DMS 273 (cell line): ENCODE measurements at regions not wholly inside any gene's neighbourhood (a gene's known extent, or its start where the extent isn't known, plus 50 kb on each side); places are given as distances from the start of the nearest gene placed in this dataset.
A peak's percentile ranks its signal among the peaks of the same experiment; 100 is the strongest.

ENCODE experiments used
- DNase-seq: peaks from one replicate; lab custom pipeline; 2025; ENCODE audit not compliant: unreplicated experiment; lab: John Stamatoyannopoulos, UW

DNA sequence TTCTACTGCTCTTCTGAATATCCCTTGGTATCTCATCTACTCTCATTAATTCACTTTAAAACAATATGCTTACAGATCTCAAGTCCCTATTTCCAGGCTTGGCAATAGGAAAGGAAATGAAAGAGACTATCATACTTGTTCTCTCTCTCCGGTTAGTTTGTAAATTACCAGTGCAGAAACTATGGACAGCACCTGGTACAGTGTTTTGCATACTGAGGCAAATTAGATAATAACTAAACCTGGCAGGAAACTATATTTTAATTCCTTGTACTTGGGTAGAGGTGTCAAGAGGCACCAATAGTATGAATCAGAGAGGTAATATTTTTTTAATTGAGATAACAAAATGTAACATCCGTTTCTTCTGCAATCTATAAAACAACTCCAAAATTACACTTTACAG, 97.7 kb upstream of the TMEM196 start:
- no peak for DNase-seq

DNA sequence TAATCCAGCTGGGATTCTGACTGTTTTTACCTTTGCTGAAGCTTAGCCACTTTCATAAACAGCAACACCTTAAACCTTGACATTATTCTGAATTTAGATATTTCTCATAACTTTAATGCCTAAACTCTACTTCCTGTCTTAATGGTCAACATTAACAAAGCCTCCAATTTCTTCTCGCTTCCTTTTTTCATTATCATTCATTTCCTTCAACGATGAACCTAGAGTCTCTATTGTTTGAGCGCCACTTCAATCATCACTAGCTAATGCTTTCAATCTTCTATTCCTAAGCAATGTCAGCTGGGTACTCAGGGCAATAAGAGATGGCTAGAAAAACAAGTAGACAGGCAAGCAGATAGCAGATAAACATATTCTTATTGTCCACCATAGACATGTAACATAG, 96.6 kb upstream of the TMEM196 start:
- no peak for DNase-seq

GRCh38 chr7:19853261-19853832, 79.9 kb upstream of the TMEM196 start:
- no peak for DNase-seq

DNA sequence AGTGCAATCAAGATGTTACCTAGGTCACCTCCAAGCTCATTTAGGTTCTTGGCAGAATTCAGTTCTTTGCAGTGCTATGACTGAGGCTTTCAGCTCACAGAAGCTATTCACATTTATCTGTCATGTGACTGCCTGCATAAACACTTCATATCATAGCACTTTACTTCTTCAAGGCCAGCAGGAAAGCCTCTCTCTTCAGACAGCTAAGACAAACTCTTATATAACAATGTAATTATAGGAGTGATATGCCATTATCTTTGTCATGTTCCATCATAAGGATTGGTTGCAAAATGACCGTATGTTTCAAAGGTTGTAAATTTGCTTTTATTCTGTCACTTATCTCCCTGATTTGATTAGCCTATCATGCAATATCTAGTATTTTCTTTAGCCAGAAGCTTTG, 78.8 kb upstream of the TMEM196 start:
- DNase-seq = peak; percentile 37

DNA sequence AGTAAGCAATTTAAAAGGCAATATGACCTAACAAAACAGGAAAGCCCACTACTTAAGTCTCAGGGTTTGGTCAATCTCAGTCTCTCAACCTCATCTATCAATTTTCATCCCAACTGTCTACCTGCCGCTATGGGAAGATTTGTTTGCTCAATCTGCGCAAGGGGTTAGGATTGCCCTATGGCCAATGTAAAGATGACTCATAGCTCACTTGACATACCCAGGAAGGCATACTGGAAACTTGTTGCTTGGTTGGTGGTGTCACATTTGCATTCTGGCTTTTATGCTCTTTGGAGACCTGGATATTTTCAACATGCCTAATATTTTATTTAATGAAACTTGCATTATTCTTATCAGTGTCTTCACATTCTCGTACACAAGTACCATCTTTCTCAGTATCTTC, 78.1 kb upstream of the TMEM196 start:
- peak; percentile 49 for DNase-seq

GRCh38 chr7:19834566-19834965, 61.1 kb upstream of the TMEM196 start:
- DNase-seq = no peak

- no peak for DNase-seq
Observed at GRCh38 chr7:19830604-19831003, 57.2 kb upstream of the TMEM196 start.
